HepG2 (cell line): ENCODE measurements at regions not wholly inside any gene's neighbourhood (a gene's known extent, or its start where the extent isn't known, plus 50 kb on each side); places are given as distances from the start of the nearest gene placed in this dataset.

Experiments used
- ATAC-seq: fragments of 200-7000 bp; cut with Tn5 transposase; 3 replicates; pipeline ENCODE4 v1.9.1; 2020; ENCODE audit warnings: mild to moderate bottlenecking, moderate library complexity
- BruUV-seq: library from RNA; stranded (reverse); fragments of 400-500 nt; replicated peaks from 2 replicates; lab custom pipeline; 2021; lab: Mats Ljungman, UMichigan
- CTCF ChIA-PET: fragments of 300-600 bp; formaldehyde crosslinking; extraction: SDS; loops from one replicate; lab custom pipeline; 2021; ENCODE audit warnings: low total read pairs, inconsistent platforms, low intra/inter-chr PET ratio; lab: Yijun Ruan, JAX
- POLR2A ChIA-PET: fragments of 350-600 bp; sonication (Branson Sonifier 250); formaldehyde crosslinking; loops from one replicate; lab custom pipeline; 2020; ENCODE audit warnings: antibody characterized with exemption, inconsistent platforms; lab: Yijun Ruan, JAX
- DNase-seq: peaks from one replicate; pipeline ENCODE4 v3.0.0-alpha.2; 2015; ENCODE audit warnings: low spot score
- FAIRE-seq: peaks from 3 replicates; lab custom pipeline; 2011; peaks lifted over from hg19 to GRCh38; lab: Jason Lieb, UNC
- H2AFZ ChIP-seq: one replicate; pipeline ENCODE4 v1.6.1; 2011; ENCODE audit warnings: low read length, inconsistent platforms
- H3K27ac ChIP-seq: fragments of 300-600 bp; 3 replicates; pipeline ENCODE4 v1.8.0; 2011; ENCODE audit warnings: mixed run types, mild to moderate bottlenecking, mixed read lengths, low read length, inconsistent platforms; ENCODE audit not compliant: insufficient read depth; ENCODE audit errors: extremely low read length
- H3K27me3 ChIP-seq, 2 experiments: fragments of 200-600 bp in 1 of 2; 2 replicates in 1 of 2; 3 replicates in 1 of 2; pipeline versions ENCODE4 v1.6.0 to v1.8.0; 2011; ENCODE audit warnings: low read length in 2 of 2, mild to moderate bottlenecking in 2 of 2, moderate library complexity in 2 of 2, inconsistent platforms in 1 of 2; ENCODE audit not compliant: insufficient read depth in 2 of 2, control insufficient read depth in 1 of 2
- H3K36me3 ChIP-seq, 2 experiments: fragments of 200-600 bp in 1 of 2; replicated peaks in 1 of 2; 2 replicates in 1 of 2; 3 replicates in 1 of 2; pipeline versions ENCODE4 v1.5.1 to v1.8.0; 2011; ENCODE audit warnings: low read length in 2 of 2, inconsistent platforms in 1 of 2; ENCODE audit not compliant: insufficient read depth in 2 of 2, control insufficient read depth in 1 of 2
- H3K4me1 ChIP-seq: 2 replicates; pipeline ENCODE4 v1.5.1; 2012; ENCODE audit warnings: low read length, inconsistent platforms; ENCODE audit not compliant: insufficient read depth
- H3K4me2 ChIP-seq: 2 replicates; pipeline ENCODE4 v1.6.0; 2011; ENCODE audit warnings: low read depth, low read length, inconsistent platforms
- H3K4me3 ChIP-seq, 3 experiments: fragments of 200-600 bp in 1 of 3; sonication (generic), shearing (Covaris generic) in 1 of 3; replicated peaks in 1 of 3; 2 replicates each; pipeline ENCODE4 v1.5.1; 2011 to 2016; ENCODE audit warnings: low read length in 3 of 3, inconsistent platforms in 2 of 3, low read depth in 2 of 3, mild to moderate bottlenecking in 2 of 3, control low read depth in 1 of 3, mixed read lengths in 1 of 3; ENCODE audit not compliant: insufficient read depth in 1 of 3
- H3K79me2 ChIP-seq: one replicate; pipeline ENCODE4 v1.6.1; 2011; ENCODE audit warnings: low read length, inconsistent platforms; ENCODE audit not compliant: insufficient read depth
- H3K9ac ChIP-seq: 2 replicates; pipeline ENCODE4 v1.6.0; 2011; ENCODE audit warnings: mild to moderate bottlenecking, low read depth, low read length, inconsistent platforms; ENCODE audit not compliant: insufficient read depth
- H3K9me3 ChIP-seq: 2 replicates; pipeline ENCODE4 v1.5.1; 2012; ENCODE audit warnings: mild to moderate bottlenecking, low read length
- H4K20me1 ChIP-seq: 2 replicates; pipeline ENCODE4 v1.6.0; 2011; ENCODE audit warnings: inconsistent platforms, mild to moderate bottlenecking, low read length, moderate library complexity; ENCODE audit not compliant: insufficient read depth
- FOXO1 ChIP-seq: sonication (generic); formaldehyde crosslinking; IDR thresholded peaks from 2 replicates; pipeline ENCODE4 v1.4.0; 2020; ENCODE audit warnings: missing genetic modification reagents
- HNF1A ChIP-seq, 2 experiments: sonication (generic) in 1 of 2; formaldehyde crosslinking in 1 of 2; IDR thresholded peaks; 2 replicates each; pipeline versions ENCODE4 v1.4.0 to v1.6.1; 2016 to 2020; ENCODE audit warnings: borderline replicate concordance in 1 of 2, low read depth in 1 of 2, mild to moderate bottlenecking in 1 of 2, missing genetic modification reagents in 1 of 2
- HNF1B ChIP-seq: sonication (generic); formaldehyde crosslinking; IDR thresholded peaks from 2 replicates; pipeline ENCODE4 v1.5.1; 2020; ENCODE audit warnings: mild to moderate bottlenecking, moderate library complexity, missing genetic modification reagents
- NFE2L1 ChIP-seq: sonication (generic); formaldehyde crosslinking; IDR thresholded peaks from 2 replicates; pipeline ENCODE4 v1.4.0; 2020; ENCODE audit warnings: missing genetic modification reagents, mild to moderate bottlenecking, borderline replicate concordance
- SAFB2 ChIP-seq: sonication (generic); formaldehyde crosslinking; IDR thresholded peaks from 2 replicates; pipeline ENCODE4 v1.5.1; 2020; ENCODE audit warnings: missing genetic modification reagents, low read depth, mild to moderate bottlenecking, borderline replicate concordance
- SMARCE1 ChIP-seq: fragments of 450-650 bp; IDR thresholded peaks from 2 replicates; pipeline ENCODE4 v1.6.1; 2017; ENCODE audit warnings: borderline replicate concordance
- ZBTB21 ChIP-seq: sonication (generic); formaldehyde crosslinking; IDR thresholded peaks from 2 replicates; pipeline ENCODE4 v1.4.0; 2020; ENCODE audit warnings: missing genetic modification reagents
- WGBS: methylation state at CpG from one replicate; pipeline ENCODE4 v1.1.6; 2017; ENCODE audit warnings: low lambda C conversion rate; 5-methylcytosine and 5-hydroxymethylcytosine counted together
- in situ Hi-C: cut with HindIII; loops from 2 replicates; pipeline ENCODE4 v1.10.0; 2017; ENCODE audit warnings: low pct_unique_long_range_greater_than_20kb; ENCODE audit not compliant: extremely low pct_ligation_motif_present
- intact Hi-C: fragments of 100-400 bp; cut with micrococcal nuclease; formaldehyde crosslinking; loops from one replicate; pipeline ENCODE4 v1.10.0; 2022; ENCODE audit not compliant: unreplicated experiment
- TF ChIP-seq, protein P1 (sequence below): IDR thresholded peaks from 2 replicates; pipeline ENCODE4 v1.6.1; 2016
- TF ChIP-seq, protein P2 (sequence below): sonication (generic); formaldehyde crosslinking; IDR thresholded peaks from 2 replicates; pipeline ENCODE4 v1.4.0; 2020; ENCODE audit warnings: low read depth, mild to moderate bottlenecking, missing genetic modification reagents
- TF ChIP-seq, protein P3 (sequence below): fragments of 450-650 bp; IDR thresholded peaks from 2 replicates; pipeline ENCODE4 v1.6.1; 2017

DNA sequence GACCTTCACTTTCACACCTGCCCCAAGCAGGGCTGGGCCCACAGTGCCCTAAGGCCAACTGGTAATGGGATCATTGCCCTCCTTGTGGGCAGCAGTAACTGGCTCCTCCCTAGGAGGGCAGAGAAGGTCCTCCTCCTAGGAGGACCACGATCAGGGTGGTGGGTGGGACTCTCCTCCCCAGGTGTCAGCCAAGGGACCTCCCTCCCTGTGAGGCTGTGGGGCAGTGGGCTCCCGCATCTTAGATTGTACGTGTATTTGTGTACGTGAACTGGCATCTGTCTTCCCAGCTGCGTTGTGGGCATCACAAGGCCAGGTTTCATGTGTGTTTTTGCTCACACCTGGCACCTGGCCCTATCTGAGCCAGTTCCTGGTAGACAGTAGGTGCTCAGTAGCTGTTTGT lies 111.8 kb downstream of the SOX1 start:
- Histone ChIP-seq H3K9ac (no peak overlapping the region), H3K4me3 (no peak overlapping the region), H3K4me1 (no peaks in the 10 kb centered on the region), H3K27me3 (peaks cover 4 to 47% of the 10 kb centered on the region in 2 experiments; a peak in 4 of 5 replicates), H3K36me3 (no peaks in the 10 kb centered on the region), H3K9me3 (0 out of 2 replicates have a peak, but pooled peaks cover 5% of the 10 kb centered on the region), H3K27ac (no peak overlapping the region), H4K20me1 (no peaks in the 10 kb centered on the region), H3K79me2 (no peaks in the 10 kb centered on the region), H2AFZ (no peak overlapping the region), H3K4me2 (no peak overlapping the region)
- BruUV-seq: no TSS peak
- DNase-seq (no peak), ATAC-seq (no peak), FAIRE-seq (no peak)
- ChIA-PET CTCF (no interaction called here), POLR2A (no interaction called here)
- intact Hi-C loops (no loop called here), in situ Hi-C loops (no loop called here)
- TF ChIP-seq, protein P1, sequence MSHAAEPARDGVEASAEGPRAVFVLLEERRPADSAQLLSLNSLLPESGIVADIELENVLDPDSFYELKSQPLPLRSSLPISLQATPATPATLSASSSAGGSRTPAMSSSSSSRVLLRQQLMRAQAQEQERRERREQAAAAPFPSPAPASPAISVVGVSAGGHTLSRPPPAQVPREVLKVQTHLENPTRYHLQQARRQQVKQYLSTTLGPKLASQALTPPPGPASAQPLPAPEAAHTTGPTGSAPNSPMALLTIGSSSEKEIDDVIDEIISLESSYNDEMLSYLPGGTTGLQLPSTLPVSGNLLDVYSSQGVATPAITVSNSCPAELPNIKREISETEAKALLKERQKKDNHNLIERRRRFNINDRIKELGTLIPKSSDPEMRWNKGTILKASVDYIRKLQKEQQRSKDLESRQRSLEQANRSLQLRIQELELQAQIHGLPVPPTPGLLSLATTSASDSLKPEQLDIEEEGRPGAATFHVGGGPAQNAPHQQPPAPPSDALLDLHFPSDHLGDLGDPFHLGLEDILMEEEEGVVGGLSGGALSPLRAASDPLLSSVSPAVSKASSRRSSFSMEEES (CRISPR knock-in tag): no peak
- TF ChIP-seq ZBTB21 (CRISPR knock-in tag) (no peak), SMARCE1 (no peak), HNF1B (CRISPR knock-in tag) (no peak), FOXO1 (CRISPR knock-in tag) (no peak), SAFB2 (no peak), HNF1A (IDR thresholded peaks at IDR 0.05; ENCODE audit: low read depth) (no peak), HNF1A (CRISPR knock-in tag; IDR thresholded peaks at IDR 0.05; ENCODE audit: borderline replicate concordance) (no peak), NFE2L1 (CRISPR knock-in tag) (no peak)
- TF ChIP-seq, protein P2, sequence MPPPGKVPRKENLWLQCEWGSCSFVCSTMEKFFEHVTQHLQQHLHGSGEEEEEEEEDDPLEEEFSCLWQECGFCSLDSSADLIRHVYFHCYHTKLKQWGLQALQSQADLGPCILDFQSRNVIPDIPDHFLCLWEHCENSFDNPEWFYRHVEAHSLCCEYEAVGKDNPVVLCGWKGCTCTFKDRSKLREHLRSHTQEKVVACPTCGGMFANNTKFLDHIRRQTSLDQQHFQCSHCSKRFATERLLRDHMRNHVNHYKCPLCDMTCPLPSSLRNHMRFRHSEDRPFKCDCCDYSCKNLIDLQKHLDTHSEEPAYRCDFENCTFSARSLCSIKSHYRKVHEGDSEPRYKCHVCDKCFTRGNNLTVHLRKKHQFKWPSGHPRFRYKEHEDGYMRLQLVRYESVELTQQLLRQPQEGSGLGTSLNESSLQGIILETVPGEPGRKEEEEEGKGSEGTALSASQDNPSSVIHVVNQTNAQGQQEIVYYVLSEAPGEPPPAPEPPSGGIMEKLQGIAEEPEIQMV (CRISPR knock-in tag): no peak
- TF ChIP-seq, protein P3, sequence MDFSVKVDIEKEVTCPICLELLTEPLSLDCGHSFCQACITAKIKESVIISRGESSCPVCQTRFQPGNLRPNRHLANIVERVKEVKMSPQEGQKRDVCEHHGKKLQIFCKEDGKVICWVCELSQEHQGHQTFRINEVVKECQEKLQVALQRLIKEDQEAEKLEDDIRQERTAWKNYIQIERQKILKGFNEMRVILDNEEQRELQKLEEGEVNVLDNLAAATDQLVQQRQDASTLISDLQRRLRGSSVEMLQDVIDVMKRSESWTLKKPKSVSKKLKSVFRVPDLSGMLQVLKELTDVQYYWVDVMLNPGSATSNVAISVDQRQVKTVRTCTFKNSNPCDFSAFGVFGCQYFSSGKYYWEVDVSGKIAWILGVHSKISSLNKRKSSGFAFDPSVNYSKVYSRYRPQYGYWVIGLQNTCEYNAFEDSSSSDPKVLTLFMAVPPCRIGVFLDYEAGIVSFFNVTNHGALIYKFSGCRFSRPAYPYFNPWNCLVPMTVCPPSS: no peak
- WGBS: 0% methylated on average over 1 of the region's 5 CpGs
